Natural killer cell (primary cell): ENCODE measurements at regions not wholly inside any gene's neighbourhood (a gene's known extent, or its start where the extent isn't known, plus 50 kb on each side); places are given as distances from the start of the nearest gene placed in this dataset.

Source experiments
- ATAC-seq, 3 donors: fragments of 150-1000 bp in 2 of 3; fragments of 200-7000 bp in 1 of 3; cut with Tn5 transposase; 1 replicate in 1 of 3; 2 replicates in 2 of 3; pipeline ENCODE4 v1.10.0; 2021; ENCODE audit warnings: mild to moderate bottlenecking in 2 of 3, moderate library complexity in 2 of 3
- DNase-seq, 2 donors: peaks; one replicate each; pipeline versions ENCODE4 v3.0.0 to v3.0.0-alpha.2; 2013 to 2021; ENCODE audit warnings: mixed read lengths in 1 of 2
- H3K27ac ChIP-seq: one replicate; pipeline ENCODE4 v1.5.1; 2013; ENCODE audit warnings: mild to moderate bottlenecking, low read length
- H3K27me3 ChIP-seq: one replicate; pipeline ENCODE4 v1.6.1; 2013; ENCODE audit warnings: low read length; ENCODE audit not compliant: control insufficient read depth, insufficient read depth
- H3K36me3 ChIP-seq: one replicate; pipeline ENCODE4 v1.6.1; 2013; ENCODE audit warnings: low read length; ENCODE audit not compliant: control insufficient read depth, insufficient read depth
- H3K4me1 ChIP-seq: one replicate; pipeline ENCODE4 v1.6.1; 2013; ENCODE audit warnings: low read length; ENCODE audit not compliant: control insufficient read depth, insufficient read depth
- H3K4me3 ChIP-seq: one replicate; pipeline ENCODE4 v1.5.1; 2013; ENCODE audit warnings: low read length
- H3K9me3 ChIP-seq: one replicate; pipeline ENCODE4 v1.6.1; 2013; ENCODE audit warnings: low read length; ENCODE audit not compliant: control insufficient read depth, insufficient read depth
- H3K27ac Mint-ChIP-seq, 2 donors: one replicate each; pipeline ENCODE4 v1.8.0; 2022; ENCODE audit warnings: mild to moderate bottlenecking in 2 of 2, mixed read lengths in 2 of 2, moderate library complexity in 1 of 2
- H3K27me3 Mint-ChIP-seq, 2 donors: one replicate each; pipeline ENCODE4 v1.8.0; 2022; ENCODE audit warnings: low read depth in 2 of 2, mixed read lengths in 2 of 2
- H3K36me3 Mint-ChIP-seq: one replicate; pipeline ENCODE4 v1.8.0; 2022; ENCODE audit warnings: mixed read lengths
- H3K4me1 Mint-ChIP-seq, 2 donors: one replicate each; pipeline ENCODE4 v1.8.0; 2022; ENCODE audit warnings: mixed read lengths in 2 of 2
- H3K4me3 Mint-ChIP-seq: one replicate; pipeline ENCODE4 v1.8.0; 2022; ENCODE audit warnings: mild to moderate bottlenecking, moderate library complexity, mixed read lengths
- H3K9me3 Mint-ChIP-seq, 2 donors: one replicate each; pipeline ENCODE4 v1.8.0; 2022; ENCODE audit warnings: mixed read lengths in 2 of 2
- CTCF ChIP-seq: fragments of 200-600 bp; IDR thresholded peaks from one replicate; pipeline ENCODE4 v1.8.0; 2022; ENCODE audit warnings: antibody characterized with exemption
- WGBS: methylation state at CpG from one replicate; pipeline ENCODE4 v1.1.7; 2013; ENCODE audit warnings: missing lambda C conversion rate; ENCODE audit not compliant: insufficient coverage; 5-methylcytosine and 5-hydroxymethylcytosine counted together
- intact Hi-C: fragments of 100-400 bp; cut with micrococcal nuclease; formaldehyde crosslinking; loops from one replicate; pipeline ENCODE4 v1.14.2; 2022

GRCh38 chr11:32310214-32310601 lies 125.1 kb downstream of the WT1 start:
- Mint-ChIP-seq H3K9me3 (no peaks in the 10 kb centered on the region), H3K4me3 (no peak overlapping the region), H3K27ac (no peak overlapping the region), H3K4me1 (no peaks in the 10 kb centered on the region), H3K27me3 (peaks cover 8 to 24% of the 10 kb centered on the region in 2 donors), H3K36me3 (no peaks in the 10 kb centered on the region)
- no peak for TF ChIP-seq CTCF
- H3K9me3 ChIP-seq: no peaks in the 10 kb centered on the region
- no peaks in the 10 kb centered on the region for H3K36me3 ChIP-seq
- no peaks in the 10 kb centered on the region for H3K4me1 ChIP-seq
- no peak overlapping the region for H3K27ac ChIP-seq
- no peak for DNase-seq
- no peaks in the 10 kb centered on the region for H3K27me3 ChIP-seq
- no peak for ATAC-seq
- H3K4me3 ChIP-seq: no peak overlapping the region
- WGBS: 74% methylated on average over 6 of the region's 6 CpGs
- intact Hi-C loops: no loop called here

- 87% methylated on average over 5 of the region's 6 CpGs for WGBS
- intact Hi-C loops: no loop called here
- no peaks in the 10 kb centered on the region for H3K9me3 ChIP-seq
- no peak for ATAC-seq
- no peaks in the 10 kb centered on the region for H3K36me3 Mint-ChIP-seq
- no peak overlapping the region for H3K4me3 ChIP-seq
- H3K27me3 ChIP-seq: no peaks in the 10 kb centered on the region
- H3K27ac ChIP-seq: no peak overlapping the region
- no peak for TF ChIP-seq CTCF
- no peaks in the 10 kb centered on the region for H3K9me3 Mint-ChIP-seq
- no peak overlapping the region for H3K27ac Mint-ChIP-seq
- H3K36me3 ChIP-seq: no peaks in the 10 kb centered on the region
- H3K27me3 Mint-ChIP-seq: peaks cover 8 to 24% of the 10 kb centered on the region in 2 donors
- H3K4me3 Mint-ChIP-seq: no peak overlapping the region
- H3K4me1 Mint-ChIP-seq: no peaks in the 10 kb centered on the region
- H3K4me1 ChIP-seq: no peaks in the 10 kb centered on the region
- no peak for DNase-seq
These were observed 123.8 kb downstream of the WT1 start for GRCh38 chr11:32311346-32312065.

GRCh38 chr11:32312206-32312817 lies 123.0 kb downstream of the WT1 start:
- ATAC-seq: no peak
- intact Hi-C loops: no loop called here
- no peak overlapping the region for H3K4me3 Mint-ChIP-seq

More at GRCh38 chr11:32312206-32312817, 123.0 kb downstream of the WT1 start:
- Histone ChIP-seq H3K36me3 (no peaks in the 10 kb centered on the region), H3K9me3 (no peaks in the 10 kb centered on the region), H3K27ac (no peak overlapping the region), H3K27me3 (no peaks in the 10 kb centered on the region), H3K4me1 (no peaks in the 10 kb centered on the region), H3K4me3 (no peak overlapping the region)
- Mint-ChIP-seq H3K27me3 (peaks cover 8 to 24% of the 10 kb centered on the region in 2 donors), H3K27ac (no peak overlapping the region), H3K9me3 (no peaks in the 10 kb centered on the region), H3K4me1 (peaks cover 0 to 5% of the 10 kb centered on the region in 2 donors), H3K36me3 (no peaks in the 10 kb centered on the region)
- no peak for TF ChIP-seq CTCF
- DNase-seq: no peak
- 62% methylated on average over 6 of the region's 6 CpGs for WGBS
